ENCODE measurements at regions not wholly inside any gene's neighbourhood (a gene's known extent, or its start where the extent isn't known, plus 50 kb on each side); places are given as distances from the start of the nearest gene placed in this dataset.
"Not testable (repeated sequence)": the region's sequence is repeated elsewhere in the genome, so short reads cannot be mapped to it uniquely, and the experiment has no call there.

GRCh38 chrX:115357326-115358120 is 68.0 kb downstream of the LUZP4 start:
- DNase-seq (ENCODE audit: low read depth): no peak

DNA sequence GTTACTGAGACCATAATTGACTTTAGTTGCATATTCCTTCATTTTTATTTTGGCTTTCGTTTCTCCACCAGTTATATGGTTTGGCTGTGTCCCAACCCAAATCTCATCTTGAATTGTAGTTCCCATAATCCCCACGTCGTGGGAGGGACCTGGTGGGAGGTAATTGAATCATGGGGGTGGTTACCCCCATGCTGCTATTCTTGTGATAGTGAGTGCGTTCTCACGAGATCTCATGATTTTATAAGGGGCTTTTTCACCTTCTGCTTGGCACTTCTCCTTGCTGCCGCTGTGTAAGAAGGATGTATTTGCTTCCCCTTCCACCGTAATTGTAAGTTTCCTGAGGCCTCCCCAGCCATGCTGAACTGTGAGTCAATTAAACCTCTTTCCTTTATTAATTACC is 70.0 kb downstream of the LUZP4 start:
- not testable (repeated sequence) for DNase-seq (ENCODE audit: low read depth)

- DNase-seq (ENCODE audit: low read depth): no peak
Measured at GRCh38 chrX:115360220-115360781, 70.8 kb downstream of the LUZP4 start.

- peak; percentile 69 for DNase-seq (ENCODE audit: low read depth)
Measured at GRCh38 chrX:115362334-115363095, 73.0 kb downstream of the LUZP4 start.

DNA sequence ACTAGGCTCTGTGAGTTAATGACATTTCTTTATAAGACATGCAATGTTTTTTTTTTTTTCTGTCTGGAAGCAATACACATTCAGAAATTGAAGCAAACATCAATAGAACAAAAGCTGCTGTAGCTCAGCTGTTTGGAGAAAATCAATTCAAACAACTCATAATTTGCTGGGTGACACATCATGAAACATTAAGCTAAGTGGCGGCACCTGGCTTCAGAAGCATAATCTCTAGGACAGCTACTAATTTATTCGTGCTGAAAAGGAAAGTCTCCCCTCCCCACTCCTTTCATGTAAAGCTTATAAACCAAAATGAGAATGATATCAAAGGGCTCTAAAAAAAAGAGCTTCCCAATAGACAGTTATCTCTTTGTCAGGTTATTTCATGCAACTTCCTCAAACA is 73.9 kb downstream of the LUZP4 start:
- no peak for DNase-seq (ENCODE audit: low read depth)

GRCh38 chrX:115363897-115364296 is 74.4 kb downstream of the LUZP4 start:
- DNase-seq (ENCODE audit: low read depth): no peak

DNA sequence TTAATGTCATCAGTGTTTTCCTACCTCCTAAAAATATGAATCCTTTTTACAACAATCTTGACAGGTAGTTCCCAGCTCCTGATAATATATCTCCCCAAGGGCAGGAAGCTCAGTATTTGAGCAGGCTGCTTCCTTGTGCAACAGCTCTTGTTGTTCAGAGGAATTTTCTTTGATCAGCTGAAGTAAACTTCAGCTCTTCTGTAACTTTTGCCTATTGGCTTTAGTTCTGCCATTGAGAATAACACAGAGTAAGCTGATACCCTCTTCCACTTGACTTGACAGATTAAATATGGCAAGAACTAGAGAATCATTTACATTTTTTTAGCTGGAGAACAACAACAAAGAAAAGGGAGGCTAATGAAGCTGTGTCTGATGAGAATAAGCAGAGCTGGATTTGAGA is 75.2 kb downstream of the LUZP4 start:
- no peak for DNase-seq (ENCODE audit: low read depth)

DNA sequence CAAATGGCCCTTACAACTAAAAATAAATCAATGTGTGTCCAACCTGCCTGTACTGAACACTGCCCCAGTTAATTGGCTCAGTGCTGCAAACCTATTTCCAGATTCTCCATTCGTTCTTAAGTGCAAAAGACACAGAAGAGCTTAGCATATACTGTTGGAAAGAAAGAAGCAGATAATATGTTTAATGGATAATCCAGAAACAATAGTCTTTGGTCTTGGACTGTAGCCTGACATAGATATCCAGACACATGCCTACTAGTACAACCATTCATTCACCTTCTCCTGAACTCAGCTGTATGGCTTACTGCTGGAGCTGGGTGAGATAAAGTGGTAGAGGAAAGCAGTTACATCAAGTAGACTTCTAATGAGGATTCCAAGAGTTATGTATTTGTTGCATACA is 77.0 kb downstream of the LUZP4 start:
- DNase-seq (ENCODE audit: low read depth): no peak

GRCh38 chrX:115367455-115367854 is 77.9 kb downstream of the LUZP4 start:
- peak; percentile 71 for DNase-seq (ENCODE audit: low read depth)

DNA sequence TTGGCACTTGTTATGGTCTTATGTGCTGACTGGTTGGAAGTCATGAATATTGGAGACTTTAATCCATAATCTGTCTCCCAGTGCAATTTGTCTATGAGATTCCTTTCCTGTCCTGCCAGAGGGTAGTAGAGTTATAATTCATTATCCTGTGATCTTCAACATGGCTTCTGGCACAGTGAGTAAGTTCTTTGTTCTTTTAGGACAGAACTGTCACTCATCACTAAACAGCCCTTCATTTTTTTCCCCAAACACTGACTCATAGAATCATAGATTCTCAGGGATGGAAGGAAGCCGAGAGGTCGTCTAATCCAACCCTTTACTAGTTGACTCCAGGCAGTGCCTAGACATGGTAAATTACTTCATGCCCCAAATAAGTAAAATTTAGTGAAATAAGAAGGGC is 78.4 kb downstream of the LUZP4 start:
- peak; percentile 77 for DNase-seq (ENCODE audit: low read depth)

- no peak for DNase-seq (ENCODE audit: low read depth)
Measured at GRCh38 chrX:115368876-115369275, 79.4 kb downstream of the LUZP4 start.

GRCh38 chrX:115372152-115372551 is 82.6 kb downstream of the LUZP4 start:
- peak; percentile 71 for DNase-seq (ENCODE audit: low read depth)

DNA sequence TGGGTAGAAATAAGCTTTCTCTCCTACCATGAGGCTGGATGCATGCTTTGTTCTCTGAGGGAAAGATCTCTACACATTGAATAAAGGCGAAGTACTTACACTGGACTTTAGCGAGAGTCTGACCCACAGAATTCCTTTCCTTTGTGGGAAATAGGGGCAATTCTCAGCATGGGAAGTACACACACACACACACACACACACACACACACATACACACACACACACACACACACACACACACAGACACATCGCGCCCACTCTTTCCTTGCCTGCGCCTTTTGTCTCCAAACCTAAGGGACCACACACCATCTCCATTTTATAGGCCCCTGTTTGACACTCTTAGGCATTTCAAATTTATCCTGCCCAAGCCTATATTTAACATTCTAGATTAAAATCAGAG is 83.8 kb downstream of the LUZP4 start:
- DNase-seq (ENCODE audit: low read depth): no peak

DNA sequence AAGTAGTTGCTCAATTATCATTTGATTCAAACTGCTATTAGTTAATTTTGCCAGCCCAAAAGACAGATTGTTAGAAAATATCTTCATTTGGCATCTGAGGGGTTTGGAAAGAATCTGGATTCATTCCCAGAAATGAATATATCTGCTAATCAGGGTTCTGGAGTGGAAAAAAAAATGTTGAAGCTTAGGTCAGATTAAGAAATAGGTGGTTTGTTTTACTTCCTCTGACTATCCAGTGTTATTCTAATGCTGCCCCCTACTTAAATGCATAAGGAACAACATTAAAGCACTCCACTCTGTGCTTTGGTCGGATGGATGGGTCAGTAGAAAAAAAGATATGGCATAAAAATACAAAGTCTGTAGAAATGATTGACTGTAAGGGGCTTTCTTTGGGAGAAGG is 89.0 kb downstream of the LUZP4 start:
- peak; percentile 31 for DNase-seq (ENCODE audit: low read depth)

GRCh38 chrX:115387327-115387726 is 97.8 kb downstream of the LUZP4 start:
- DNase-seq (ENCODE audit: low read depth): no peak

- no peak for DNase-seq (ENCODE audit: low read depth)
Measured at GRCh38 chrX:115388879-115389278, 99.4 kb downstream of the LUZP4 start.

DNA sequence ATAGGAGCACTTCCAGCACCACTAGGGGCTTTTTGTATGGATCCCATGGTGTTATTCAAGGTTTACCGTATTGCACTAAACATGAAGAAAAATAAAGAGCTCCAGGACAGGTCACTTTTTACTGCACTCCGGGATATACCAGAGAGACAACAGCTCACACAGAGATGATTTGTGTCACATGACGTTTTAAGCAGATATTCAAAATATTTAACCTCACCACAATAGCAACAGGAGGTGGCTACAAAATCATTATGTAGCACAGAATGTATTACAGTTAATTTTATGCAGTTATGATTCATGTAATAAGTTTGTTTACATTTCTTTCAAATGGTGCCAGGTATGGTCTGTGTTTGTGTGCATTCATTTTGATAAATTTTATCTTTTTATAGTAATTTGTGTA is 100.6 kb downstream of the LUZP4 start:
- DNase-seq (ENCODE audit: low read depth): no peak

- no peak for DNase-seq (ENCODE audit: low read depth)
Measured at GRCh38 chrX:115392031-115392430, 102.5 kb downstream of the LUZP4 start.

- DNase-seq (ENCODE audit: low read depth): no peak
Measured at GRCh38 chrX:115392871-115393270, 103.4 kb downstream of the LUZP4 start.

DNA sequence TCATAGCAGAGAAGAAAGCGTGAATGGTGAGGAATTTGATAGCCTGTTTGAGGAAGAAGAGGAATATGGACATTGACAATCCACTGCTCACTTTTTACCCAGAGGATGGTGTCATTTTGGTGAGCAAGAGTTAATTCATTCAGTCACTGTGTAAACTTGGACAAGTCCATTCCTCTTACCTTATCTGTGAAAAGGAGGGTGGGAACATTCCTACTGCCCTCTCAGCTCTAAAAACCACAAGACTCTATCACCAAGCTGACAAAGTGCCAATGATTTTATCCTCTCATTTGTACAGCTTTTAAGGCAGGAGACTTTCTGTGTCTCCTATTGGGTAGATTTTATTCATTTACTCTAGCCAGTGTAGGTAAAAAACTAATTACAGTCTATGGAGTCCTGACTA is 103.8 kb downstream of the LUZP4 start:
- peak; percentile 58 for DNase-seq (ENCODE audit: low read depth)

DNA sequence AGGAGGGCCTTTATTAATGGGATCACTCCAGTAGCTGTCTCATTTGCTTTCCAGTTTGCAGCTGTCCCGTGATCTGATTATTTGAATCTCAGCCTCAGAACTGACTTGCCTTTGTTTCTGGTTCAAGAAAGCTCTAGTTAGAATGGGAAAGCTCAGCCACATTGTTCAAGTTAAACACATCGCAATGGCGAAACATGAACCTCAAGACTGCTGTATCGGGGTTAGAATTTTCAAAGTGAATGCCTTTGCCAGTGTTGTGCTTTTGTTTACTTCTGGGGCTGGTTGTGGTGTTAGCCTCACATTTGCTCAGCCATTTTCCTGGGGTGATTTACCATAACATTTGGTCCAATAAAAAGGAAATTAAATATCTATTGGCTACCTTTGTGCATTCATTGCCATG is 105.3 kb downstream of the LUZP4 start:
- not testable (repeated sequence) for DNase-seq (ENCODE audit: low read depth)

GRCh38 chrX:115399306-115399705 is 109.8 kb downstream of the LUZP4 start:
- no peak for DNase-seq (ENCODE audit: low read depth)

DNA sequence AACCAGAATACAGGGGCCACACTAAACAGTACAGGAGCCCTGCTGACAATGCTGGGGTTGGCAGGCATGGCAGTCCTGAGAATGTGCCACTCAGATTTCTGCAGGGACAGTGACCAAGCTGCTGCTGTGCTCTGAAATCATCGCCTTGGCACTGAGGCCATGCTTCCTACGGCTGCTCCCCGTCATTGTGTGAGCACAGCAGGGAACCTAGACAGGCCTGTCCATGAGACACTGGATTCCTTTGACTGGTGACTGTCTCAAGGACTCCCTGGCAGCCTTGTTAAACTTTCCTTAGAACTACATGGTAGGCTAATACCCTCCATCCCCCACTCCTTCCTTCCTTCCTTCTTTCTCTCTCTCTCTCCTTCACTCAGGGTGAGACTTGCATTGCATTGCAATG is 111.4 kb downstream of the LUZP4 start:
- DNase-seq (ENCODE audit: low read depth): no peak
